ENCODE measurements at regions not wholly inside any gene's neighbourhood (a gene's known extent, or its start where the extent isn't known, plus 50 kb on each side); places are given as distances from the start of the nearest gene placed in this dataset.
"Not testable (repeated sequence)": the region's sequence is repeated elsewhere in the genome, so short reads cannot be mapped to it uniquely, and the experiment has no call there.

GRCh38 chr14:25546826-25547225 lies 496.9 kb upstream of the STXBP6 start:
- DNase-seq = no peak

GRCh38 chr14:25537846-25538455 lies 488.0 kb upstream of the STXBP6 start:
- DNase-seq = no peak

- DNase-seq = no peak
Measured at GRCh38 chr14:25526290-25526689, 476.3 kb upstream of the STXBP6 start.

- no peak for DNase-seq
Measured at GRCh38 chr14:25522926-25523325, 473.0 kb upstream of the STXBP6 start.

- DNase-seq = no peak
Measured at GRCh38 chr14:25522116-25522515, 472.2 kb upstream of the STXBP6 start.

GRCh38 chr14:25521616-25522015 lies 471.7 kb upstream of the STXBP6 start:
- no peak for DNase-seq

GRCh38 chr14:25520821-25521220 lies 470.9 kb upstream of the STXBP6 start:
- no peak for DNase-seq

- DNase-seq = no peak
Measured at GRCh38 chr14:25518364-25518763, 468.4 kb upstream of the STXBP6 start.

GRCh38 chr14:25516838-25517237 lies 466.9 kb upstream of the STXBP6 start:
- DNase-seq = no peak

- no peak for DNase-seq
Measured at GRCh38 chr14:25508845-25509244, 458.9 kb upstream of the STXBP6 start.

GRCh38 chr14:25501749-25502148 lies 451.8 kb upstream of the STXBP6 start:
- DNase-seq = no peak

GRCh38 chr14:25488961-25489360 lies 439.0 kb upstream of the STXBP6 start:
- DNase-seq = no peak

- DNase-seq = no peak
Measured at GRCh38 chr14:25485381-25485780, 435.4 kb upstream of the STXBP6 start.

- DNase-seq = no peak
Measured at GRCh38 chr14:25484906-25485305, 435.0 kb upstream of the STXBP6 start.

GRCh38 chr14:25484235-25484634 lies 434.3 kb upstream of the STXBP6 start:
- no peak for DNase-seq

- no peak for DNase-seq
Measured at GRCh38 chr14:25477316-25478098, 427.6 kb upstream of the STXBP6 start.

GRCh38 chr14:25472700-25473099 lies 422.8 kb upstream of the STXBP6 start:
- DNase-seq = no peak

- no peak for DNase-seq
Measured at GRCh38 chr14:25464772-25465171, 414.8 kb upstream of the STXBP6 start.

GRCh38 chr14:25464078-25464477 lies 414.1 kb upstream of the STXBP6 start:
- DNase-seq = no peak

GRCh38 chr14:25463480-25463879 lies 413.5 kb upstream of the STXBP6 start:
- no peak for DNase-seq

GRCh38 chr14:25461780-25462179 lies 411.8 kb upstream of the STXBP6 start:
- no peak for DNase-seq

GRCh38 chr14:25444381-25444780 lies 394.4 kb upstream of the STXBP6 start:
- DNase-seq = no peak

GRCh38 chr14:25440382-25440781 lies 390.4 kb upstream of the STXBP6 start:
- DNase-seq = not testable (repeated sequence)

- DNase-seq = no peak
Measured at GRCh38 chr14:25436906-25437305, 387.0 kb upstream of the STXBP6 start.
